Stimulated activated CD8-positive, alpha-beta memory T cell treated with anti-CD3 and anti-CD28 coated beads, Interleukin-15, amount 100 ng/mL, for 4 hours (primary cell): ENCODE measurements at regions not wholly inside any gene's neighbourhood (a gene's known extent, or its start where the extent isn't known, plus 50 kb on each side); places are given as distances from the start of the nearest gene placed in this dataset.

Experiments used
- DNase-seq, 2 donors: peaks; one replicate each; pipeline ENCODE4 v3.0.0-alpha.2; 2020; ENCODE audit warnings: low read depth in 2 of 2

- DNase-seq, result no peak
Measured at GRCh38 chr10:4345877-4346646, 479.9 kb upstream of the AKR1E2 start.

GRCh38 chr10:4344492-4344994 is 481.5 kb upstream of the AKR1E2 start:
- peak in 1 of 2 donors; percentile 5 for DNase-seq

GRCh38 chr10:4343873-4344272 is 482.1 kb upstream of the AKR1E2 start:
- DNase-seq, result no peak

GRCh38 chr10:4343091-4343490 is 482.9 kb upstream of the AKR1E2 start:
- no peak for DNase-seq

GRCh38 chr10:4338768-4339167 is 487.2 kb upstream of the AKR1E2 start:
- DNase-seq, result no peak

- DNase-seq, result no peak
Measured at GRCh38 chr10:4337563-4337962, 488.4 kb upstream of the AKR1E2 start.

- DNase-seq, result no peak
Measured at GRCh38 chr10:4334871-4335270, 491.1 kb upstream of the AKR1E2 start.

GRCh38 chr10:4334015-4334414 is 492.0 kb upstream of the AKR1E2 start:
- DNase-seq, result no peak

- DNase-seq, result no peak
Measured at GRCh38 chr10:4333459-4333894, 492.5 kb upstream of the AKR1E2 start.

GRCh38 chr10:4332764-4333458 is 493.1 kb upstream of the AKR1E2 start:
- no peak for DNase-seq

- no peak for DNase-seq
Measured at GRCh38 chr10:4331150-4331549, 494.9 kb upstream of the AKR1E2 start.

- DNase-seq, result no peak
Measured at GRCh38 chr10:4330636-4331035, 495.4 kb upstream of the AKR1E2 start.

- no peak for DNase-seq
Measured at GRCh38 chr10:4329225-4329624, 496.8 kb upstream of the AKR1E2 start.

- DNase-seq, result no peak
Measured at GRCh38 chr10:4326647-4327046, 499.4 kb upstream of the AKR1E2 start.

GRCh38 chr10:4319870-4320367 is 506.1 kb upstream of the AKR1E2 start:
- DNase-seq, result no peak

- DNase-seq, result no peak
Measured at GRCh38 chr10:4316161-4316810, 509.7 kb upstream of the AKR1E2 start.

GRCh38 chr10:4315551-4315950 is 510.5 kb upstream of the AKR1E2 start:
- DNase-seq, result no peak

GRCh38 chr10:4313051-4313450 is 513.0 kb upstream of the AKR1E2 start:
- DNase-seq, result no peak

- DNase-seq, result no peak
Measured at GRCh38 chr10:4312051-4312835, 513.8 kb upstream of the AKR1E2 start.

GRCh38 chr10:4310172-4310571 is 515.8 kb upstream of the AKR1E2 start:
- DNase-seq, result no peak

- DNase-seq, result no peak
Measured at GRCh38 chr10:4307910-4308309, 518.1 kb upstream of the AKR1E2 start.

GRCh38 chr10:4306871-4307270 is 519.1 kb upstream of the AKR1E2 start:
- no peak for DNase-seq
